Hepatocyte (in vitro differentiated cells): ENCODE measurements at regions not wholly inside any gene's neighbourhood (a gene's known extent, or its start where the extent isn't known, plus 50 kb on each side); places are given as distances from the start of the nearest gene placed in this dataset.

Experiments
- CTCF ChIP-seq: fragments of 200-600 bp; sonication (generic); IDR thresholded peaks from 2 replicates; pipeline ENCODE4 v1.5.1; 2016; ENCODE audit warnings: antibody characterized with exemption, mild to moderate bottlenecking; ENCODE audit not compliant: poor library complexity
- EZH2 ChIP-seq: fragments of 200-600 bp; sonication (generic); IDR thresholded peaks from 2 replicates; pipeline ENCODE4 v1.6.1; 2016; ENCODE audit warnings: antibody characterized with exemption, mild to moderate bottlenecking, borderline replicate concordance

GRCh38 chr3:189053322-189053721 is 118.4 kb upstream of the TPRG1 start:
- TF ChIP-seq CTCF, result no peak
- no peak for TF ChIP-seq EZH2
